Activated naive CD4-positive, alpha-beta T cell treated with anti-CD3 and anti-CD28 coated beads, Interleukin-2, amount 50 U/mL, for 16 hours (primary cell): ENCODE measurements at regions not wholly inside any gene's neighbourhood (a gene's known extent, or its start where the extent isn't known, plus 50 kb on each side); places are given as distances from the start of the nearest gene placed in this dataset.
A peak's percentile ranks its signal among the peaks of the same experiment; 100 is the strongest.

Experiments used
- DNase-seq: peaks from one replicate; pipeline ENCODE4 v3.0.0-alpha.2; 2020

GRCh38 chr3:56890448-56891091 lies 88.8 kb upstream of the ARHGEF3 start:
- no peak for DNase-seq

GRCh38 chr3:56889131-56889530 lies 87.4 kb upstream of the ARHGEF3 start:
- no peak for DNase-seq

DNA sequence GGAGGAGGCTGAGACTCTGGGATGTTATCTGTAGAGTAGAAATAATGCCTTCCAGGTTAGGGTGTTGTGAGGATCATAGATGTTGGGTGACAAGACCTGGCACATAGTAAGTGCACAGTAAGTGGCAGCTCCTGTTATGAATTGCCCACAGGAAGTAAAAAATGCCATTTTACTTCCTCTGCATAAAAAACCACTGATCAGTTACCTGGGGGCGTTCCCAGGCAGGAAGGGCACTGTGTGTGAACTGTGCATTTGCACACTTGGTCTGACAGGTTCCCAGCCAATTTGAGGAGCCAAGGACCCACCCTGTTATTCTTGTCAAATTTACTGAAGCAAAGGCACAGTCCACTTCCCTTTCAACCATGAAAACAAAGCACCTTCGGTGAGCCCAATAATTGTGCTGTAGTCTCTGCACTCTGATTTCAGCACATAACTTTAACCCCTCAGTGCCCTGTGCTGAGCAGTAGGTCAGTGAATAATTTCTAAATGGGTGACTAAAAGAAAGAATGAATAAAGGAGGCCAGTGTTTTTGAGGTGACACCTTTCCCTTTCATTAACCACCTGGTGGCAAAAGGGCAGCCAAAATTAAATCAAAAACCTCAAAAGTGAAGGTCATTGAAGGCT lies 85.8 kb upstream of the ARHGEF3 start:
- DNase-seq = no peak

- no peak for DNase-seq
These were observed 84.6 kb upstream of the ARHGEF3 start for GRCh38 chr3:56886314-56886713.

GRCh38 chr3:56885879-56886278 lies 84.1 kb upstream of the ARHGEF3 start:
- no peak for DNase-seq

- DNase-seq = no peak
These were observed 83.7 kb upstream of the ARHGEF3 start for GRCh38 chr3:56885453-56885852.

- no peak for DNase-seq
These were observed 82.6 kb upstream of the ARHGEF3 start for GRCh38 chr3:56884387-56884786.

DNA sequence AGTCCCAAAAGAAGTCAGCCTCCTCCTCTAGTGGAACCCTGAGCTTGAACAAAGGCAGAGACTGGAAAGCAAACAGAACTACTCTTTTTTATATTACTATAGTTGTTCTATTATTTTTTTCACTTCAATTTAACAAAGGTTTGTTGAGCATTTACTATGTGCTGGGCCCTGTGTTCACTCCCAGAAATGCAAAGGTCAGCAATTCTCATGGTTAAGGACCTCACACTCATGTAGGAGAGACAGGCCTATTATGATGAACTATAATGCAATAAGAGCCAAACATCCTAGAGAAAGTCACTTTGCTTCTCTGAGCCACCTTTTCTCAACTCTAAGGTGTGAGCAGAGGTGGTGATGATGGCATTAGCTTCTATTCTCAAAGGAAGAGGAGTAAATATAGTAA lies 82.1 kb upstream of the ARHGEF3 start:
- DNase-seq = no peak

DNA sequence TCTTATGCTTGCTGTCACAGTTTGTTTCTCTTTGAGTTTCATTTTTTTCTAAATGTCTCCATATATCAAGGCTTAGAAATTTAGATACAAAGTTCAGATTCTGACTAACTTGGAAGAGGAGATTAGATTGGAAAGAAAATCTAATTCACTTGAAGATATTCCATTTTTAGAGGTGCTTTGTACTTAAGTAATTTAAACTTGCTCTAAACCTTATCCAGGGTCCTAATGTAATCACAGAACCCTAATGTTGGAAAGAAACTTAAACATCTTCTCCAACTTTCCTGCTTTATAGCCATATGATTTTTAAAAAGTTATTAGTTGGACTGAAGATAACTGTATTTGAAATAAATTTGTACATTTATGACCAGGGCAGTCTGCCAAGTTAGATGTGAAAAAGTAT lies 81.1 kb upstream of the ARHGEF3 start:
- DNase-seq = no peak

- no peak for DNase-seq
These were observed 80.1 kb upstream of the ARHGEF3 start for GRCh38 chr3:56881841-56882240.

DNA sequence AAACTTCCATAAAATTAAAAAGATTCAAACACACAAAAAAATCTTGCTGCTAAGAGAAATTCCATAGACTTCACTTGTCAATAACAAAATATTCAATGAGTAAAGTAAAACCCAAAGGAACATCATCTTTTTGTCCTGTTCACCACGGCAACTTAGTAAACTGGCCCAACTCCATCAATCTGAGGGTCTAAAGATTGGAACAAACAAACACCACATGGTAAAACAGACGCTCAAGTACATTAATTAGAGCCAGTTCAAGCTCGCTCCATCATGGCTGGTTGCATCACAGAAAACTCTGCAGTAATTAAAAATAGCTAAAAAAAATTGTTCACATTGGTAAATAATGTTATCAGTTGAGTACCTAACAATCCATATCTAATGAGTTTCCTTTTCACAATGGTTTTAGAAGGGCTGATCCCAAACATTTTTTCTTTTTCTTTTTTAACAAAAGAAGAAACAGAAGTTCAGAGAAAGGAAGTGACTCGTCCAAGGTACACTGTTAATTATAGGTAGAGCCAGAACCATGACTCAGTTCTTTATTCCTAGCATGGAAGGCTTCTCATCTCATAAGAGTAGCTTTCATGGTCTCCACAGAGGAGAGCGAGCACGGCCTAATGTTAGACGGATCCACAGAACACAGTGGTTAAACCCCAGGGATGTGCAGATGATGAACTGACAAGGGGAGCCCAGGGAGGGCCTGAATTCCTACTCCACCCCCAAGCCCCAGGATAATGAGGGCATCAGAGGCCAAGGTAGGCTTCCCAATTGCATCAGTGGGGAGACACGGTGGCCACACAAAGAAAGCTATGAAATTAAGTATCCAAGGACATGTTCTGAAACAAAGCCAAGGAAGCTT lies 79.2 kb upstream of the ARHGEF3 start:
- DNase-seq = no peak

GRCh38 chr3:56879436-56880215 lies 77.9 kb upstream of the ARHGEF3 start:
- DNase-seq = no peak

DNA sequence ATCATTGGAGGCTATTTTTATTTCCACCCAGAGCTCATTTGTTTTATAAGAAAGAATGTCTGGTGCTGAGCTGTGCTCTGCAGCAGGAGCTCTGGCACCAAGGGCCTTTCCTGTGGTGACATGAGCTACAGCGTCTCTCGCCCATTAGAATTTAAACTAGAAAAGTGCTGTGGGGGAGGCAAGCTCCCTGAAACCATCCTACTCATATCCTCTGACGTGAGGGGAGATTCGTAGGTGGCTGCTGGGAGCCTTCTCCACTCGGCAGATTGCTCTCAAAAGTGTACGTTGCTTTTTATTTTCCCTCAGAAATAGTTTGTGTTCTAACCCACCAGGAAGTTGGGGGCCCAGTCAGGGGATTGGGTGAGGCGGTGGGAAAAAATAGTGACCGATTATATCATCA lies 76.3 kb upstream of the ARHGEF3 start:
- peak; percentile 60 for DNase-seq

DNA sequence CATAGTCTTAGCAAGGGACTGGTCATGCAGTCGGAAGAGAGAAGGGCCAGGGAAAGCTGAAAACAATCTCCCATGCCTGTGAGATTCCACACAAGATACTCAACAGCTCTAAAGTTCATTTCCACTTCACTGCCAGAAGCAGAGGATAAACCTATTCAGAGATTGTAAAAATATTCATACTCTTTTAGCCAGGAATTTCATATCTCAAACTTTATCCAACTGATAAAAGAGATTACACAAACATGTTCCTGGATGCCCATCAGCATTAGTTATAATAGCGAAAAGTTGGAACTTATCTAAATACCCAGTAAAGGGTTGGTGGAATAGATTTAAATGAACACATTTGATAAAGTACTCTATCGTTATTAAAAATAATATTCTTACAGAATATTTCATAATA lies 75.2 kb upstream of the ARHGEF3 start:
- DNase-seq = no peak

DNA sequence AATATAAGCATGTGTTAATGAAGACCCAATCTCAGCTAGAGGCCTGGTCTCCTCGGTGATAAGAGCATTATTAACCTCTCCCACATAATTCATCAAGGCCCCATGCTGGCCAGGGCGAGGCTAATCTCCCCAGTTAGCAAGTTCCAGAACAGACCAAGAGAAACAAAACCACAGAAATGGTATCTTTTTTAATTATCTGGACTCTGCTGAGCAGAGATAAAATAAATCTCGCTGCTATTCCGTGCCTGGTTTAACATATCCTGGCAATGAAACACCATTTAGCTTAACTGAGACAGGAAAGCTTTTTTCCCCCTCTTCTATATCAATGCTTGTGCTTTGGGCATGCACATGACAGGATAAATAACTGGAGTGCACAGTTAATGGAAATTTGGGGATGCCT lies 72.5 kb upstream of the ARHGEF3 start:
- DNase-seq = no peak

GRCh38 chr3:56870436-56870835 lies 68.7 kb upstream of the ARHGEF3 start:
- DNase-seq = no peak

DNA sequence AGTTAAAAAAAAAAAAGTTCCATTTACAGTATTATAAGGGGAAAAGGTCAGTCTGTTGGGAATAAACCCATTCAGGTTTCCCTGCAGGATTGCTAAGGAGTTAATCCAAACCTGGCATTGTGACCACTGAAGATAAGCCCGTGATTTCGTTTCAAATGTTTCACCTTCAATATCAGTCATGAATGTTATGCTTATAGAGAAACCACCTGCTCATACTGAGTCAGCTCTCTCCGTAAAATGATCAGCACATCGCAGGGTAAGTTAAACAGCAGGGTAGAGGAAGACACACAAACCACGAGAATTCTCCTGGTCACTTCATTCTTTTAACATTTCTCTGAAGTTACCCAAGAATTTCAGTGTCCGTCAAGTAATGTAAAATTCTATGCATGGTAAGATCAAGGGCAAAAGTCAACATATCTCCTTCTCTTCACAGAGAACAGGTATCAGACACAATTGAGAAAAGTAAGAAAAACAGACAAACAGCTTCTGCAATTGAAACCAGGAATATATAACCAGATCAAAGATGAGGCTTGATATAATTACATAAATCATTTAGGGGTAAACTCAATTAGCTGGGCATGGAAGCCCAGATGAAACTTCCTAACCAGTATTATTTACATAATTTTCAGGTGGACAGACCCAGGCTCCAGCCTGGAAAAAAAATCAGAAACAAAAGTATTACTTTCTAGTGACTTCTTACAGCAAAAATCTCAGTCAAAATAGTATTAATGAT lies 67.6 kb upstream of the ARHGEF3 start:
- no peak for DNase-seq

- DNase-seq = no peak
These were observed 67.0 kb upstream of the ARHGEF3 start for GRCh38 chr3:56868706-56869105.

GRCh38 chr3:56867671-56868070 lies 65.9 kb upstream of the ARHGEF3 start:
- DNase-seq = no peak

- no peak for DNase-seq
These were observed 63.3 kb upstream of the ARHGEF3 start for GRCh38 chr3:56864918-56865524.

GRCh38 chr3:56864090-56864489 lies 62.3 kb upstream of the ARHGEF3 start:
- peak; percentile 40 for DNase-seq
